B cell (primary cell): ENCODE measurements at regions not wholly inside any gene's neighbourhood (a gene's known extent, or its start where the extent isn't known, plus 50 kb on each side); places are given as distances from the start of the nearest gene placed in this dataset.

Experiments used
- ATAC-seq: fragments of 200-7000 bp; cut with Tn5 transposase; one replicate; pipeline ENCODE4 v1.10.0; 2021; ENCODE audit warnings: low read depth, mild to moderate bottlenecking, moderate number of reproducible peaks, moderate library complexity
- CTCF ChIA-PET: fragments of 350-600 bp; sonication (Branson Sonifier 250); formaldehyde crosslinking; loops from one replicate; lab custom pipeline; 2021; ENCODE audit warnings: antibody characterized with exemption, inconsistent platforms; lab: Charles Lee
- POLR2A ChIA-PET: fragments of 350-600 bp; sonication (Branson Sonifier 250); formaldehyde crosslinking; loops from one replicate; lab custom pipeline; 2021; ENCODE audit warnings: antibody characterized with exemption; lab: Charles Lee
- DNase-seq: peaks from one replicate; pipeline ENCODE4 v3.0.0; 2013
- H2AFZ ChIP-seq: 2 replicates; pipeline ENCODE4 v1.6.1; 2012; ENCODE audit warnings: mild to moderate bottlenecking, low read depth, low read length; ENCODE audit not compliant: insufficient read depth, poor library complexity, severe bottlenecking
- H3K27ac ChIP-seq, 2 donors: 1 replicate in 1 of 2; 2 replicates in 1 of 2; pipeline ENCODE4 v1.5.1; 2012 to 2013; ENCODE audit warnings: low read length in 2 of 2, mild to moderate bottlenecking in 2 of 2, moderate library complexity in 1 of 2
- H3K27me3 ChIP-seq, 4 experiments: fragments of 200-600 bp in 1 of 4; sonication (generic) in 1 of 4; replicated peaks in 1 of 4; 1 replicate in 2 of 4; 2 replicates in 2 of 4; pipeline versions ENCODE4 v1.6.1 to v1.7.0; 2013 to 2016; ENCODE audit warnings: low read length in 3 of 4, mild to moderate bottlenecking in 2 of 4, mixed read lengths in 1 of 4, moderate library complexity in 1 of 4; ENCODE audit not compliant: insufficient read depth in 4 of 4, control insufficient read depth in 3 of 4; ENCODE audit errors: control extremely low read depth in 1 of 4
- H3K36me3 ChIP-seq, 2 experiments: replicated peaks in 1 of 2; 1 replicate in 1 of 2; 2 replicates in 1 of 2; pipeline versions ENCODE4 v1.6.1 to v1.7.1; 2013; ENCODE audit warnings: low read length in 1 of 2; ENCODE audit not compliant: insufficient read depth in 2 of 2, control insufficient read depth in 1 of 2; ENCODE audit errors: control extremely low read depth in 1 of 2, extremely low read depth in 1 of 2
- H3K4me1 ChIP-seq, 2 donors: fragments of 200-600 bp in 1 of 2; sonication (generic) in 1 of 2; 1 replicate in 1 of 2; 2 replicates in 1 of 2; pipeline versions ENCODE4 v1.5.1 to v1.6.1; 2013 to 2017; ENCODE audit warnings: low read length in 2 of 2; ENCODE audit not compliant: control insufficient read depth in 2 of 2, insufficient read depth in 2 of 2
- H3K4me2 ChIP-seq: replicated peaks from 2 replicates; pipeline ENCODE3; 2012; ENCODE audit warnings: mild to moderate bottlenecking, low read depth, low read length; ENCODE audit not compliant: poor library complexity, severe bottlenecking
- H3K4me3 ChIP-seq, 5 experiments: fragments of 200-600 bp in 1 of 5; sonication (generic) in 1 of 5; 1 replicate in 3 of 5; 2 replicates in 2 of 5; pipeline versions ENCODE4 v1.5.1 to v1.7.0; 2011 to 2016; ENCODE audit warnings: low read length in 4 of 5, mild to moderate bottlenecking in 4 of 5, low read depth in 2 of 5, control low read depth in 1 of 5, moderate library complexity in 1 of 5; ENCODE audit not compliant: insufficient read depth in 1 of 5; ENCODE audit errors: control extremely low read depth in 1 of 5, extremely low read depth in 1 of 5
- H3K79me2 ChIP-seq: fragments of 200-600 bp; sonication (generic); one replicate; pipeline ENCODE4 v1.6.0; 2016; ENCODE audit warnings: low read length; ENCODE audit not compliant: control insufficient read depth, insufficient read depth
- H3K9ac ChIP-seq: fragments of 200-600 bp; sonication (generic); 2 replicates; pipeline ENCODE4 v1.6.1; 2017; ENCODE audit warnings: mild to moderate bottlenecking, low read length, moderate library complexity
- H3K9me3 ChIP-seq, 3 donors: one replicate each; pipeline versions ENCODE4 v1.6.1 to v1.7.1; 2013; ENCODE audit warnings: low read length in 2 of 3; ENCODE audit not compliant: control insufficient read depth in 2 of 3, insufficient read depth in 1 of 3; ENCODE audit errors: control extremely low read depth in 1 of 3
- H4K20me1 ChIP-seq: 2 replicates; pipeline ENCODE4 v1.6.0; 2012; ENCODE audit warnings: mild to moderate bottlenecking, low read length; ENCODE audit not compliant: insufficient read depth, control insufficient read depth, poor library complexity, severe bottlenecking
- H3K27ac Mint-ChIP-seq: one replicate; pipeline ENCODE4 v1.8.0; 2021; ENCODE audit warnings: mixed read lengths
- H3K27me3 Mint-ChIP-seq: one replicate; pipeline ENCODE4 v1.8.0; 2021; ENCODE audit warnings: mixed read lengths
- H3K4me1 Mint-ChIP-seq: one replicate; pipeline ENCODE4 v1.8.0; 2021; ENCODE audit warnings: mixed read lengths
- H3K4me3 Mint-ChIP-seq: one replicate; pipeline ENCODE4 v1.8.0; 2021; ENCODE audit warnings: mixed read lengths
- H3K9me3 Mint-ChIP-seq: one replicate; pipeline ENCODE4 v1.8.0; 2022; ENCODE audit warnings: mixed read lengths; ENCODE audit not compliant: insufficient read depth
- EZH2 ChIP-seq: IDR thresholded peaks from 2 replicates; pipeline ENCODE4 v1.6.1; 2012; ENCODE audit warnings: borderline replicate concordance, low read depth, mild to moderate bottlenecking, moderate library complexity, low read length; ENCODE audit not compliant: insufficient read depth, poor library complexity, severe bottlenecking
- WGBS: methylation state at CpG from one replicate; pipeline ENCODE4 v1.1.5; 2013; ENCODE audit warnings: missing lambda C conversion rate; ENCODE audit not compliant: insufficient coverage; 5-methylcytosine and 5-hydroxymethylcytosine counted together
- intact Hi-C: fragments of 100-400 bp; cut with micrococcal nuclease; formaldehyde crosslinking; loops from one replicate; pipeline ENCODE4 v1.10.0; 2022
- TF ChIP-seq, protein P1 (sequence below): fragments of 200-600 bp; IDR thresholded peaks from one replicate; pipeline ENCODE4 v1.8.0; 2022; ENCODE audit warnings: antibody characterized with exemption, mild to moderate bottlenecking

DNA sequence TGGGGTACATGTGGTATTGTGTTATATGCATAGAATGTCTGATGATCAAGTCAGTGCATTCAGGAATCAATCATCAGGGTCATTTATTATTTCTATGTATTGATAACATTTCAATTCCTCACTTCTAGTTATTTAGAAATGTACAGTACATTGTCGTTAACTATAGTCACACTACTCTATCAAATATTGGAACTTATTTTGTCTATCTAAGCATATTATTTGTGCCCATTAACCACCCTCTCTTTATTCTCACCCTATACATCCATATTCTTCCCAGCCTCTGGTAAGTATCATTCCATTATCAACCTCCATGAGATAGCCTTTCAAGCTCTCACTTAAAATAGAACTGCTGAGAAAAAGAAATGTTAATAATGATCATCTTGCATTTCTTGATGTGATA, 596.5 kb upstream of the POT1 start:
- Histone ChIP-seq H4K20me1 (no peaks in the 10 kb centered on the region), H3K36me3 (no peaks in the 10 kb centered on the region), H3K4me3 (no peak overlapping the region), H3K27me3 (no peaks in the 10 kb centered on the region), H3K9ac (no peak overlapping the region), H3K4me1 (no peaks in the 10 kb centered on the region), H3K27ac (no peak overlapping the region), H2AFZ (no peak overlapping the region), H3K79me2 (no peaks in the 10 kb centered on the region), H3K9me3 (no peaks in the 10 kb centered on the region), H3K4me2 (no peak overlapping the region)
- no peak overlapping the region for H3K4me3 Mint-ChIP-seq
- H3K27me3 Mint-ChIP-seq: no peaks in the 10 kb centered on the region
- DNase-seq: no peak
- CTCF ChIA-PET: no interaction called here
- no peak overlapping the region for H3K27ac Mint-ChIP-seq
- peaks cover 2% of the 10 kb centered on the region for H3K9me3 Mint-ChIP-seq
- no peak for ATAC-seq
- no CpG with 5 or more reads among the region's 1 CpG for WGBS
- H3K4me1 Mint-ChIP-seq: no peaks in the 10 kb centered on the region
- TF ChIP-seq EZH2: no peak
- TF ChIP-seq, protein P1, sequence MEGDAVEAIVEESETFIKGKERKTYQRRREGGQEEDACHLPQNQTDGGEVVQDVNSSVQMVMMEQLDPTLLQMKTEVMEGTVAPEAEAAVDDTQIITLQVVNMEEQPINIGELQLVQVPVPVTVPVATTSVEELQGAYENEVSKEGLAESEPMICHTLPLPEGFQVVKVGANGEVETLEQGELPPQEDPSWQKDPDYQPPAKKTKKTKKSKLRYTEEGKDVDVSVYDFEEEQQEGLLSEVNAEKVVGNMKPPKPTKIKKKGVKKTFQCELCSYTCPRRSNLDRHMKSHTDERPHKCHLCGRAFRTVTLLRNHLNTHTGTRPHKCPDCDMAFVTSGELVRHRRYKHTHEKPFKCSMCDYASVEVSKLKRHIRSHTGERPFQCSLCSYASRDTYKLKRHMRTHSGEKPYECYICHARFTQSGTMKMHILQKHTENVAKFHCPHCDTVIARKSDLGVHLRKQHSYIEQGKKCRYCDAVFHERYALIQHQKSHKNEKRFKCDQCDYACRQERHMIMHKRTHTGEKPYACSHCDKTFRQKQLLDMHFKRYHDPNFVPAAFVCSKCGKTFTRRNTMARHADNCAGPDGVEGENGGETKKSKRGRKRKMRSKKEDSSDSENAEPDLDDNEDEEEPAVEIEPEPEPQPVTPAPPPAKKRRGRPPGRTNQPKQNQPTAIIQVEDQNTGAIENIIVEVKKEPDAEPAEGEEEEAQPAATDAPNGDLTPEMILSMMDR: no peak
- POLR2A ChIA-PET: no interaction called here
- intact Hi-C loops: no loop called here

DNA sequence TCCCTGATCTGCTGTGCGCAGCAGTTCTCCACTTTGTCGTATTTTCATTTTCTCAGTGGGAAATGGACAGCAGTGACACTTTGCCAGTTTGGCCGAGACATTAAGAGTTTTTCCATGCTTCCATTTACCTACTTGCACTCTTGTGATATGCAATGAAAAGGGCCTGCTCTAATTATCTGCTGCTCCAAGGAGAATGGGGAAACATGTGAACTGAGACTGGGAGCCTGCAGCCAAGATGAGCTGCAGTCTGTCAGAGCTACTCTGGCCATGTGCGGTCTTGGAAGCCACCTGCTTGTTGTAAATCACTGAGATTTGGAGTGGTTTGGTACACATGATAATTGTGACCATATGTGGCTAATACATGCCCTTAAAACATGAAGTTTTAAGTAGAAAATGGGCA, 586.6 kb upstream of the POT1 start:
- no peaks in the 10 kb centered on the region for H3K79me2 ChIP-seq
- H3K27me3 ChIP-seq: no peaks in the 10 kb centered on the region
- no peaks in the 10 kb centered on the region for H4K20me1 ChIP-seq
- H3K27ac ChIP-seq: no peak overlapping the region
- H3K4me2 ChIP-seq: no peak overlapping the region
- DNase-seq (no peak), ATAC-seq (no peak)
- Mint-ChIP-seq H3K4me3 (no peak overlapping the region), H3K27ac (no peak overlapping the region), H3K9me3 (no peaks in the 10 kb centered on the region), H3K27me3 (no peaks in the 10 kb centered on the region), H3K4me1 (no peaks in the 10 kb centered on the region)
- no peak overlapping the region for H2AFZ ChIP-seq
- ChIA-PET CTCF (no interaction called here), POLR2A (no interaction called here)
- no peaks in the 10 kb centered on the region for H3K36me3 ChIP-seq
- intact Hi-C loops: no loop called here
- no peaks in the 10 kb centered on the region for H3K4me1 ChIP-seq
- no peak overlapping the region for H3K4me3 ChIP-seq
- 90% methylated on average over 4 of the region's 4 CpGs for WGBS
- TF ChIP-seq, protein P1: no peak
- TF ChIP-seq EZH2: no peak
- H3K9ac ChIP-seq: no peak overlapping the region
- no peaks in the 10 kb centered on the region for H3K9me3 ChIP-seq
